C4-2B (cell line): ENCODE measurements at regions not wholly inside any gene's neighbourhood (a gene's known extent, or its start where the extent isn't known, plus 50 kb on each side); places are given as distances from the start of the nearest gene placed in this dataset.

Source experiments
- CTCF ChIP-seq: fragments of 450-650 bp; conservative IDR thresholded peaks from 2 replicates; pipeline ENCODE4 v1.5.1; 2017; ENCODE audit warnings: mild to moderate bottlenecking
- ZFX ChIP-seq: fragments of 450-650 bp; IDR thresholded peaks from 2 replicates; pipeline ENCODE4 v1.6.1; 2017

- TF ChIP-seq CTCF (no peak), ZFX (no peak)
These were observed 89.6 kb upstream of the LGR5 start for GRCh38 chr12:71349950-71350349.
